PC-3 (cell line): ENCODE measurements at regions not wholly inside any gene's neighbourhood (a gene's known extent, or its start where the extent isn't known, plus 50 kb on each side); places are given as distances from the start of the nearest gene placed in this dataset.

Experiments
- EZH2phosphoT487 ChIP-seq: fragments of 300-600 bp; sonication (generic); IDR thresholded peaks from 2 replicates; pipeline ENCODE4 v1.6.1; 2018; ENCODE audit warnings: mild to moderate bottlenecking, antibody characterized with exemption, low read length, borderline replicate concordance
- TF ChIP-seq, protein P1 (sequence below): fragments of 300-600 bp; sonication (generic); conservative IDR thresholded peaks from 2 replicates; pipeline ENCODE4 v1.5.1; 2017; ENCODE audit warnings: antibody characterized with exemption, low read depth, mild to moderate bottlenecking, low read length

DNA sequence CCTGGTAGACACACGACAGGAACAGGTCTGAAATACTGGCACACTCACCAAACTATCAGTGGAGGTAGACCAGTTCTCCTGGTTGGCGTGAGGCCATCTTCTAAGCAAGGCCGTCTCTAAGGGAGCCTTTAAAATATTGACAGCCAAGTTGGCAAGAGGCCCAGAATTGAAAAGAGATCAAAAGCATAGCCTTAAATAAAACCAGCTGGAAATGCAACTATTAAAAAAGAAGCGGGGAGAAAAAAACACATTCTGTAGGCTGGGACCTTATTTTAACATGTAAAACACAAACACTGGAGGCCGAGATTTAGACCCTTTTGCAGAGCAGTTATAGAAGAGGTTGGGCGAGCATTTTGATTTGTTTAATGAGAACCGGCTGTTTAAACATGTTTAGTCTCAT lies 233.0 kb upstream of the CLNK start:
- TF ChIP-seq, protein P1, sequence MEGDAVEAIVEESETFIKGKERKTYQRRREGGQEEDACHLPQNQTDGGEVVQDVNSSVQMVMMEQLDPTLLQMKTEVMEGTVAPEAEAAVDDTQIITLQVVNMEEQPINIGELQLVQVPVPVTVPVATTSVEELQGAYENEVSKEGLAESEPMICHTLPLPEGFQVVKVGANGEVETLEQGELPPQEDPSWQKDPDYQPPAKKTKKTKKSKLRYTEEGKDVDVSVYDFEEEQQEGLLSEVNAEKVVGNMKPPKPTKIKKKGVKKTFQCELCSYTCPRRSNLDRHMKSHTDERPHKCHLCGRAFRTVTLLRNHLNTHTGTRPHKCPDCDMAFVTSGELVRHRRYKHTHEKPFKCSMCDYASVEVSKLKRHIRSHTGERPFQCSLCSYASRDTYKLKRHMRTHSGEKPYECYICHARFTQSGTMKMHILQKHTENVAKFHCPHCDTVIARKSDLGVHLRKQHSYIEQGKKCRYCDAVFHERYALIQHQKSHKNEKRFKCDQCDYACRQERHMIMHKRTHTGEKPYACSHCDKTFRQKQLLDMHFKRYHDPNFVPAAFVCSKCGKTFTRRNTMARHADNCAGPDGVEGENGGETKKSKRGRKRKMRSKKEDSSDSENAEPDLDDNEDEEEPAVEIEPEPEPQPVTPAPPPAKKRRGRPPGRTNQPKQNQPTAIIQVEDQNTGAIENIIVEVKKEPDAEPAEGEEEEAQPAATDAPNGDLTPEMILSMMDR: no peak
- no peak for TF ChIP-seq EZH2phosphoT487
